Inflammatory macrophage treated with lipopolysaccharide for 4 hours (primary cell): ENCODE measurements at regions not wholly inside any gene's neighbourhood (a gene's known extent, or its start where the extent isn't known, plus 50 kb on each side); places are given as distances from the start of the nearest gene placed in this dataset.

Experiments used
- DNase-seq: peaks from one replicate; pipeline ENCODE4 v3.0.0-alpha.2; 2020

DNA sequence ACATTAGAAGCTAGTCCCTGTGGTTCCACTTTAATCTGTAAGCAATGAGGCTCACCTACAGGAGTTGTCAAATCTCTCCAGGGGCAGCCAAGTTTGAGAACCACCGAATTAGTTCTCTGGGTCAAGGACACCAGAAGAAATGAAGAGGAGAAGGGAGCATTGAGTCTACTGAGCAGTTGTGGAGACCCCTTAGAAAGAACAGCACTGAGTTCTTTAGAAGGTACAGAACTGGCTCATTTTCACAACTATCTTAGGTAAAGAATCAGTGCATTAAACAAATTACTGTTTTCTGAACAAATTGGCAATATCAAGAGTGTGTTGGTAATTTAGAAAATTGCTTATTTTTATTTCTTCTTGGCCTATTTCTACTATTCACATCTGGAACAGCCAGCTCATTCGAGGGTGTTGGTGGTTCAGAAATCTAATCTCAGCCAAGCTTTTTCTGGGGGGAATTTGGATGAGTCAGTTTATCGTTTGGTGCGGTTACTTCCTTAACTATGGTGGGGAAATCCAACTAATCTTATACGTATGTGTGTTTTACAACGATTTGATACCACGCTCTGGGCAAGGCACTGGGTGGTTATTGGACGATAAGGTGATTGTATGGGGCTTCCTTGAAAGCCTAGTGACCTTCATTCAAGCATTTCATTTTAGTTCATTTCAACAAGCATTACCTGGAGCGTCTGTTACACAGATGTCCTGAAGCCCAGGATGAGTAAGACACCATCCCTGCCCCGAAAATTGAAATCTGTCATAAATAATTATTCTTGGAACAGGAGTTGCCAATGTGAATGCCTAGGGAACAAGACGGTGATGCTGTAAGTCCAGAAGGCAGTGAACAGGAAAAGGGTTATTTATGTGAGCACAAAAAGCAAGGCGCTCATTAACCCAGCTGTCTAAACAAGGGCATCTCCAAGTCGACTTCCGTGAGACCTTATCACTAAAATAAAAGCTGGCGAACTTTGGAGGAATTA, 52.0 kb upstream of the TMPRSS2 start:
- DNase-seq = peak; percentile 22

DNA sequence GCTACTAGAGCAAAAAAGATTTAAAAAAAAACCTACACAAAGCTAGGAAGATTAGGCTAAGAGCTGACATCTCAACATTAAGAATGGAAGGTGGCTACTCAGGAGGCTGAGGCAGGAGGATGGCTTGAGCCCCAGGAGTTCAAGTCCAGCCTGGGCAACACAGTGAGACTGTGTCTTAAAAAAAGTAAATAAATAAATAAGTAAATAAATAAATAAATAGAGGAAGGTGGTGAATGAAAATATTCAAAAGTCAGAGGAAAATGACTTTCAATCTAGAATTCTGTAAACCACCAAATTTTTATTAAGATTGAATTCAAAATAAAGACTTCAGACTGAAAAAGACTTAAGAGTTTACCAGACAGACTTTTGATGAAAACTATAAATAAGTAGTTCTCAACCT, 50.9 kb upstream of the TMPRSS2 start:
- no peak for DNase-seq

DNA sequence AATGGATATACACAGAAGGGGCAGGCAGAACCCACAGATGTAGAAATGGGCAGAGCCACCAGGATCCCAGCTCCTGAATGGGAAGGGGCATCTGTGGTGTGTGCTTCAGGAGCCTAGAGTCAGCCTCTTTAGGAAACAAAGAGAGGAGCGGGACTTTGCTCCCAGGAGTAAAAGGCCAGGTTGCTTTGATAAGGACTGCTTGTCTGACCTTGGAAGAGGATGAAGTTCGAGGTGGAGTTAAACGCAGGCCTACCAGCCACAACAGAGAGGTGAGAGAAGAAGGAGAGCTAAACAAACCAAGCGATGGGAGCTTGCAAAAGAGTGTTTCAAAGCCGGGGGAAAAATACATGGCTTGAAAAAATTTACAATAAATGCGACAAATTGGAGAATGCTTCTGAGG, 49.9 kb upstream of the TMPRSS2 start:
- DNase-seq = no peak
